KOPT-K1 (cell line): ENCODE measurements at regions not wholly inside any gene's neighbourhood (a gene's known extent, or its start where the extent isn't known, plus 50 kb on each side); places are given as distances from the start of the nearest gene placed in this dataset.

Experiments
- H3K27ac ChIP-seq: fragments of 200-600 bp; sonication (generic); 2 replicates; pipeline ENCODE4 v1.5.1; 2016; ENCODE audit warnings: antibody characterized with exemption, mild to moderate bottlenecking, low read depth, low read length; ENCODE audit not compliant: poor library complexity, severe bottlenecking
- H3K36me3 ChIP-seq: fragments of 200-600 bp; sonication (generic); 2 replicates; pipeline ENCODE4 v1.5.1; 2017; ENCODE audit warnings: antibody characterized with exemption, mild to moderate bottlenecking, low read length, moderate library complexity; ENCODE audit not compliant: insufficient read depth
- H3K9me3 ChIP-seq: fragments of 200-600 bp; sonication (generic); 2 replicates; pipeline ENCODE4 v1.5.1; 2017; ENCODE audit warnings: antibody characterized with exemption, low read length, mild to moderate bottlenecking; ENCODE audit not compliant: insufficient read depth, poor library complexity, severe bottlenecking

DNA sequence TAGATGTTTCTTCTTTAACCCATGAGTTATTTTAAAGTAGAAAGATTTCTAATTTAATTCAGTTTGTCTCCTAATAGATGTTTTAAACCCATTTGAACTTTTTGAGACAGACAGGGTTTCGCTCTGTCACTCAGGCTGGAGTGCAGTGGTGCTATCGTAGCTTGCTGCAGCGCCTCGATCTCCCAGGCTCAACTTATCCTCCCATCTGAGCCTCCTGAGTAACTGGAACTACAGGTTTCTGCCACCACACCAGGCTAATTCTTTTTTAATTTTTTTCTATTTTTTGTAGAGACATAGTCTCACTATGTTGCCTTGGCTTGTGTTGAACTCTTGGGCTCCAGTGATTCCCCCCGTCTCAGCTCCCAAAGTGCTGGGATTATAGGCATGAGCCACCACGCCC is 53.0 kb upstream of the RAB18 start:
- Histone ChIP-seq H3K36me3 (no peaks in the 10 kb centered on the region), H3K27ac (no peak overlapping the region), H3K9me3 (no peaks in the 10 kb centered on the region)

DNA sequence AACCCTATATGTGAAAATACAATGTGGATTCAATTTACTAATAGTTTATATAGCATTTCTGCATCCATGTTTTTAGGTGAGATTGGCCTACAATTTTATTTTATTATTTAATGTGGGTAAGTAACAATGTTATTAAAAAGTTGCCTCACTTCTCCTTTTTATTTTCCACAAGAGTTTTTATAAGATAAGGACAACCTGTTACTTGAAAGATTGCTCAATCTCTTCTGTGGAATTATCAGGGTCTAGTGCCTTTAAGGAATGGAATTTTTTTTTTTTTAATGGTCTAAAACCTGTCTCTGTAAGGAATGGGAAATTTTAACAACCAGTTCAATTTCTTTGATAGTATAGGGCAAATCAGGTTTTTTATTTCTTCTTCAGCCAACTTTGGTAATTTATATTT is 53.9 kb upstream of the RAB18 start:
- no peaks in the 10 kb centered on the region for H3K36me3 ChIP-seq
- no peaks in the 10 kb centered on the region for H3K9me3 ChIP-seq
- H3K27ac ChIP-seq = no peak overlapping the region

DNA sequence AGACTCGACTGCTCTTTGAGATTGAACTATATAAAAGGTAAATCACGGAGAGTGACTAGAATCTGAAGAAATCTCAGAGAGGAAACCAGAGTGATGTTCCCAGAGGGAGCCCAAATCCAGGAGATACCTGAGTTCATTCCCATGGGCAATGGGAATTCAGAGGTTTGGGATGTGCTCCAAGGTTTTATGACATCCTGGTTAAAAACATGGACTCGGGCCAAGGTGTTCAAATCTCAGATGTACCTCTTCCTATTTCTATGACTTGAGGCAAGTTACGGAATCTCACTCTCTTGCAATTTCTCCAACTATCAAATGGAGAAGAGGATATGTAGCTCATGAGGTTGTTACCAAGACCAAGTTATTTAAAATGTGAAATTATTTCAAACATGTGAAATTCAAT is 54.5 kb upstream of the RAB18 start:
- Histone ChIP-seq H3K36me3 (no peaks in the 10 kb centered on the region), H3K9me3 (no peaks in the 10 kb centered on the region), H3K27ac (no peak overlapping the region)

DNA sequence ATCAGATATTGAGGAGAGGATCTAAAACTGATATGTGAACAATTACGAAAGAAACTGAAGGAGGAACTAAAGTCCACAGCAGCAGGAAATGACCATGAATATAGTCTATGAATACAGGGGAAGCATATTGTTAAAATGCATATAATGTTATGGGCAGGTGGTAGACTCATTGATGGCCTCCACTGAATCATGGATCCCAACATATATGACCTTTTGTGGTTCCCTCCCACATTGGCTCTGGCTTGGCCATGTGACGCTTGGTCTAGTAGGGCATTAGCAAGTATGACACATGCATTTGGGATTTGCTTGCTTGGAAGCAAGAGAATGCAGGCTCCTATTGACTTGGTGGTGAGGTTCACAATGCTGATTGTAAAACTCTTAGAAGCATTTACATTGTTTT is 55.2 kb upstream of the RAB18 start:
- H3K36me3 ChIP-seq = no peaks in the 10 kb centered on the region
- H3K27ac ChIP-seq = no peak overlapping the region
- no peaks in the 10 kb centered on the region for H3K9me3 ChIP-seq

DNA sequence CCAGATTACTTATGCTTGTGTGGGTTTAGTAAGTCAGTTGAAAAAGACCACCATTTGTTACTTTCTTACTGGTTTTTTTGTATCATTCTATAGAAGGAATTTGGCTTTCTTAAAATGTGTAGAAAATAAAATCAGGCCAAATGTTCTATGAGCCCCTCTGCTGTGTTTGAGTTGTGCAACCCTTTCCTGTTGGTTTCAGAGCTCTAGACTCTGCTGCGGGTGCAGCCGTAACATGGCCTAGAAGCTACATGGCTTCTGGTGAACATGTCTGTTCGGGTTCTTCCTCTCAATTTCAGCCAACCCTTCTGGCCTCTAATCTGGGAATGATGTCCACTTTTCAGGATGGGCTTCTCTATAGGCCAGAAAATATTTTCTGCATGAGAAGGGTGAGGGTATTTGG is 56.6 kb upstream of the RAB18 start:
- no peaks in the 10 kb centered on the region for H3K36me3 ChIP-seq
- no peak overlapping the region for H3K27ac ChIP-seq
- no peaks in the 10 kb centered on the region for H3K9me3 ChIP-seq

DNA sequence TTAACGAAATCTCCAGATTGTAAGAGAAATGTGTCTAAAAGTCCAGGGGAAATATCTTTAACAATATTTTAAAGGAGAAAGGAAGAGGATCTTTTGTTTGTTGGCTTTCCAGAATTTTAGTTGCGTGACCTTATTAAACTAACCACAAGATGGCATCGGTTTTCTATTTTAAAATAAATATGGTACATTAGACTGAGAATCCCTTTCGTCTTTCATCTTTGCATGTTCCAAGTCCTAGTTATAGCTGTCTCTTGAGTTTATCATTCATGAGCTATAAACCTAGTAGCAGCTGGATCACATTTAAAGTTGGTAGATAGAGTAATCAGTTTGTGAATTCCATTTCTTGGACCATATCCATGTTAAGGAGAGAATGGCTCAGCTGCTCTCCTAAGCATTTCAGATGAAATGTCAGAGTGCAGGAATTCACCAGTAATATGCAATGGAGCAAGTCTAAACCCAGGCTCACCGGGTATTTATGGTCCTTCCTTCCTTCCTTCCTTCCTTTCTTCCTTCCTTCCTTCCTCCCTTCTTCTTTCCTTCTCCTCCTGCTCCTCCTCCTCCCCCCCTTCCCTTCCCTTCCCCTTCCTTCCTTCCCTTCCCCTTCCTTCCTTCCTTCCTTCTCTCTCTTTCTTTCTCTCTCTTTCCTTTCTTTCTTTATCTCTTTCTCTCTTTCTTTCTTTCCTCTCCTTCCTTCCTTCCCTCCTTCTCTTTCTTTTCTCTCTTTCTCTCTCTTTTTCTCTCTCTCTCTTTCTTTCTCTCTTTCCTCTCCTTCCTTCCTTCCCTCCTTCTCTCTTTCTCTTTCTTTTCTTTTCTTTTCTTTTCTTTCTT is 57.8 kb upstream of the RAB18 start:
- H3K27ac ChIP-seq = no peak overlapping the region
- H3K9me3 ChIP-seq = no peaks in the 10 kb centered on the region
- H3K36me3 ChIP-seq = no peaks in the 10 kb centered on the region

DNA sequence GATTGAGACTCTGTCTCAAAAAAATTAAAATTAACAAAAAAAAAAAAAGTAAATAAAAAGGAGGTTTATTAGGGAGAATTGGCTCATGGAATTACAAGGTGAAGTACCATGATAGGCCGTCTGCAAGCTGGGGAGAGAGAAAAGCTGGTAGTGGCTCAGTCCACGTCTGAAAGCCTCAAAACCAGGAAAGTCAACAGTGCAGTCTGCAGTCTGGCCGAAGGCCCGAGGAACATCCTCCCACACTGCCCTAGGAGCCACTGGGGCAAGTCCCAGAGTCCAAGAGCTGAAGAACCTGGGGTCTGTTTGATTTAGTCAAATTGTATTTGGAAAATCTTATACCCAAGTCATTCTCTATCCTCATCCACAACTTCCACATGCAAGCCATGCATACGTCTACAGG is 59.0 kb upstream of the RAB18 start:
- Histone ChIP-seq H3K36me3 (no peaks in the 10 kb centered on the region), H3K27ac (no peak overlapping the region), H3K9me3 (no peaks in the 10 kb centered on the region)

DNA sequence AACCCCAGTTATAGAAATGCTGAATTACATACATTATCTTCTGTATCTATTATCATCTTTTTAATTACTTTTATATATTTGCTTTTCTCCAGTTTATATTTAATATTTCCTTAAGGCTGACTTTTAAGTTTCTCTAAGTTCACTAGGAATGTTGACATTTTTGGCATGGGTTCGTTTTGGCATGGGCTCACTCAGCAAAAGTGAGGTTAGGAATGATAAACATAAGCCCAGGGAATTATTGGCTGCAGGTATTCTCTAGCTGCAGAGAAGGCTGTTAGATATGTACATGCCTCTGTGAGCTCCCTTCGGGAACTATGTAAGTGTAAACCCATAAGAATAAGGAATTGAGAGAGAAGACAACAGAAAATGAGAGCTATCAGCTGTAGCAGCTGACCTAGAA is 63.6 kb upstream of the RAB18 start:
- no peak overlapping the region for H3K27ac ChIP-seq
- H3K9me3 ChIP-seq = no peaks in the 10 kb centered on the region
- H3K36me3 ChIP-seq = no peaks in the 10 kb centered on the region

DNA sequence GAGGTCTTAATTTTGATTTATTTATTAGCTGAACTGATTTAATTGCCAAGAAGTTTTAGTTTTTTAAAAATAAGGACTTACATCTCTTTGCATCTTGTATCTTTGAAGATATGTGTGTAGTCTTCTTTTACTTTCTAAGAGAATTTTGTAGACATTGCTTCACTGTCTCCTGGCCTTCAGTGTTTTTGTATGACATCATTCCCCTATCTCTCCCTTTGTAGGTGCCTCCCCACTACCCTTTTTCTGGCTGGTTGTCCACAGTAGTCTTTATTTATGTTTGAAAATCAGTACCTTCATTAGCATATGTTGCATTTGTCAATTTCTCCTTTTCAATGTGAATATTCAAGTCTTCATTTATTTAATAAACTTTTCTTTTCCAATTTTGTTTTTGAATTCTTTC is 64.1 kb upstream of the RAB18 start:
- Histone ChIP-seq H3K27ac (no peak overlapping the region), H3K9me3 (no peaks in the 10 kb centered on the region), H3K36me3 (no peaks in the 10 kb centered on the region)

DNA sequence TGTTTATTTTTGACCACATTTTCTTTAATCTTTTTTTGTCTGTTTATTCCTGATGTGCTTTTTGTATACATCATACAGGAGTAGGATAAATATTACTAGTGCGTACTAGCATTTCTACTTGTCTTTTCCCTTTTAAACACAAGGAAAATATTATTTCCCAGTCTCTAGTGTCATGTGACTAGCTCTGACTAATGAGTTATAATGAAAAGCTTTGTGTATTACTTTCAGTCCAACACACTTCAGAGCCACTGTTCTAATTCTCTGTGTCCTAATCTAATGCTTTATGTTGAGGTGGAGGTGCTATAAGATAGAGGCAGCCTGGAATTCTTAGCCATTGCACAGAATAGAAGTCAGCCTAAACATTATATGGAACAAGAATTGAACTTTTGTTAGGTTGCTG is 65.0 kb upstream of the RAB18 start:
- Histone ChIP-seq H3K36me3 (no peaks in the 10 kb centered on the region), H3K27ac (no peak overlapping the region), H3K9me3 (no peaks in the 10 kb centered on the region)

DNA sequence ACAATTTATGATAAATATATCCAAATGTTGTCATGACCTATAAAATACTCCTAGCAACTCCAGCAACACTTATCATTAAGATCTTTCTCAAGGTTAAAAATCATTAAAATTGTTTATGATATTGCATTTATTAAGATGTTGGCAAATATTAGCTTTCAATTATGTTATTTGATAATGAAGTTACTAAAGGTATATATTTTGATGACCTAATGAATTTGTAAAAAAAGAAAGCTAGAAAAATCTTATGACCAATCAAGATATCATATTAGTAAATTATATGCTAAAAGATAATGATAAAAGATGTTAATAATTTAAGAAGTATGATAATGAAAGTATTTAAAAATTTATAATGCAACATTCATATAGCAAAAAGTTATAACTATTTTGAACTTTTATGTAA is 66.3 kb upstream of the RAB18 start:
- Histone ChIP-seq H3K36me3 (no peaks in the 10 kb centered on the region), H3K9me3 (no peaks in the 10 kb centered on the region), H3K27ac (no peak overlapping the region)

DNA sequence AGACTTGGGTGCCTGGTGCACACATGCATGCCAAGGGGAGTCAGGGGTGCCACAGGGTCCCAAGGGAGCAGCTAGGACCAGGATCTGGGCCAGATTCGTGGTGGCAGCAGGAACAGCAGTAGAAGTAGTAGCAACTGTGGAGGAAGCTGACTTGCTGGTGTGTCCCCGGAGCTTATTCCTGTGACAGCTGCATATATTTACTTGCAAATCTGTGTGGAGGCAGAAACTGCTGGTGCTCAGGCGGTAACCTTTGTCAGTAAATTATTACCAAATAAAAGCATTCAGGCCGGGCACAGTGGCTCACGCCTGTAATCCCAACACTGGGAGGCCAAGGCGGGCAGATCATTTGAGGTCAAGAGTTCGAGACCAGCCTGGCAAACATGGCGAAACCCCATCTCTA is 67.4 kb upstream of the RAB18 start:
- H3K36me3 ChIP-seq = no peaks in the 10 kb centered on the region
- H3K27ac ChIP-seq = no peak overlapping the region
- H3K9me3 ChIP-seq = no peaks in the 10 kb centered on the region

DNA sequence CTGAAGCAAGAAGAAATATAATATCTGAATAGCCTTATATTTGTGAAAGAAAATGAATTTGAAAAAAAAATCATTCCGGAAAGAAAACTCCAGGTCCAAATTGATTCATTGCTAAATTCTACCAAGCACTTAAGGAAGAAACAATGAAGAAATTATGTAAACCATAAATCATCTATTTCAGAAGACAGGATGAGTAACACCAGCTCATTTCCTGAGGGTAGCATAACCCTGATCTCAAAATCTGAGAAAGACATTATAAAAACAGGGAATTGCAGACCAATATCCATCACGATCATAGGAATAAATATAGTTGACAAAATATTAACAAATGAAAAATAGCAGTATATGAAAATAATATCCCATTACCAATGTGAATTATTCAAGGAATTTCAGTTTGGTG is 70.1 kb upstream of the RAB18 start:
- Histone ChIP-seq H3K27ac (no peak overlapping the region), H3K9me3 (no peaks in the 10 kb centered on the region), H3K36me3 (no peaks in the 10 kb centered on the region)

DNA sequence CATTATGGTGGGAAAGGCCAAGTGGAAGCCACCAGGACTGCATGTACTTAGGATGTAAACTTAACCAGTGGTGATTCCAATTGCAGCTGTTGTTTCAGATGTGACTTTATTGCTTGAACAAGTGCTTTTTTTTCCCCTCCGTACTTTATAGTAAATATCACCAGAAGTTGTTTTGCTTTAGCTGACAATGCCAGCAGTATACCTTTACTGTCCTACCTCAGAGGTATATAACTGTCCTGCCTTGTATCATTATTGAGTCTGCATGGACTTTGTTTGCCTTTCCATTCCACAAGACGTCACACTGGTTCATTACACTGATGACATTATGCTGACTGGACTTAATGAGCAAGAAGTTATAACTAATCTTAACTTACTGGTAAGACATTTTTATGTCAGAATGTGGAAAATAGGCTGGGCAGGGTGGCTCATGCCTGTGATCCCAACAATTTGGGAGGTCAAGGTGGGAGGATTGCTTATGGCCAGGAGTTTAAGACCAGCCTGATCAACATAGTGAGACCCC is 77.1 kb upstream of the RAB18 start:
- Histone ChIP-seq H3K9me3 (peaks cover 14% of the 10 kb centered on the region), H3K27ac (no peak overlapping the region), H3K36me3 (no peaks in the 10 kb centered on the region)

DNA sequence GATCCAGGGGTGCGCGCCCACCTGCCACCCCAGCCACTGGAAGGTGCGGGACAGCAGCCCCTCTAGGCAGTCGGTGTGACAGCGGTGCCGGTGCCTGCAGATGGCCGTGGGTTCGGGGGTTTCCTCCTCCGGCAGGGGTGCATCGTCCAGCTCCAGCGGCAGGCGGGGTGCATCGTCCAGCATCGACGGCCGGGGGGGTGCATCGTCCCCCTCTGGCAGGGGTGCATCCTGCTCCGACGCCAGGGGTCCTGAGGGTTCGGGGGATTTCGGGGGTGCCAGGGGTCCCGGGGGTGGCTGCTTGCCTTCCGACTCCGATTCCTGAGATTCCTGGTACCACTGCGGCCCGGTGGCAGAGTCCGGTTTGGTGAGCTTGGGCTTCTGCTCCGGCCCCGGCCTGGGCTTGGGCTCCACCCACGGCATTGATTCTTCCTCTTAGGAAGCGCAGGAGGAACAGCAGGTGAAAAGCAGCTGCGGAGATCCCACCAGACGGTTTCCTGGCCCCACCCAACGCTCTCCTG is 90.2 kb upstream of the RAB18 start:
- Histone ChIP-seq H3K27ac (no peak overlapping the region), H3K36me3 (no peaks in the 10 kb centered on the region), H3K9me3 (peaks cover 12% of the 10 kb centered on the region)

DNA sequence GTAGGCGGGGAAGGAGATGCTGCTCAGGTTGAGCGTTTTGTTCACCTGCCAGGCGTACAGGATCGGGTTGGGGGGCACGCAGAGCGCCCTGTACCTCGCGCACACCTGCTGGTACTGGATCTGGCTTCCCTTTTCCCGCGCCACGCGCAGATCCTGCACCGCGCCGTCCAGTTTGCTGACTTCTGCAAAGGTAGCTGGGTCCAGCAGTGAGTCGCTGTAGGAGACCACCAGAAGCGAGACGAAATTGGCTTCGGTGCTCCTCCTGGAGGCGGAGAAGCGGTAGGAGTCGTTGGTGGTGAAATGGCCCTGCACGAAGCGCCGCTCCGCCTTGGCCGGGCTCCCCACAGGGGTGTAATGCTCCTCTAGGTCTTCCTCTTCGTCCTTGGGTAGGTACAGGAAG is 90.7 kb upstream of the RAB18 start:
- Histone ChIP-seq H3K27ac (no peak overlapping the region), H3K36me3 (no peaks in the 10 kb centered on the region), H3K9me3 (peaks cover 12% of the 10 kb centered on the region)
